Nephron progenitor cell (in vitro differentiated cells): ENCODE measurements at regions not wholly inside any gene's neighbourhood (a gene's known extent, or its start where the extent isn't known, plus 50 kb on each side); places are given as distances from the start of the nearest gene placed in this dataset.
A peak's percentile ranks its signal among the peaks of the same experiment; 100 is the strongest.

ENCODE experiments used
- DNase-seq: peaks from one replicate; pipeline ENCODE4 v3.0.0; 2021
- H3K27ac Mint-ChIP-seq: 2 replicates; pipeline ENCODE4 v1.8.0; 2021; ENCODE audit warnings: mild to moderate bottlenecking, moderate library complexity, mixed read lengths
- H3K27me3 Mint-ChIP-seq: 2 replicates; pipeline ENCODE4 v1.8.0; 2021; ENCODE audit warnings: mild to moderate bottlenecking, low read depth, mixed read lengths; ENCODE audit not compliant: poor library complexity
- H3K36me3 Mint-ChIP-seq: 2 replicates; pipeline ENCODE4 v1.8.0; 2021; ENCODE audit warnings: low read depth, mixed read lengths
- H3K4me1 Mint-ChIP-seq: 2 replicates; pipeline ENCODE4 v1.8.0; 2021; ENCODE audit warnings: mixed read lengths
- H3K4me3 Mint-ChIP-seq: 2 replicates; pipeline ENCODE4 v1.8.0; 2021; ENCODE audit warnings: mild to moderate bottlenecking, moderate library complexity, mixed read lengths
- H3K9me3 Mint-ChIP-seq: 2 replicates; pipeline ENCODE4 v1.8.0; 2021; ENCODE audit warnings: mild to moderate bottlenecking, moderate library complexity, mixed read lengths
- CTCF ChIP-seq: fragments of 200-600 bp; sonication (generic); IDR thresholded peaks from 2 replicates; pipeline ENCODE4 v1.5.0; 2021; ENCODE audit warnings: antibody characterized with exemption

- Mint-ChIP-seq H3K36me3 (no peaks in the 10 kb centered on the region), H3K27me3 (no peaks in the 10 kb centered on the region), H3K4me1 (no peaks in the 10 kb centered on the region), H3K4me3 (no peak overlapping the region), H3K27ac (peak overlapping the region; percentile 59), H3K9me3 (no peaks in the 10 kb centered on the region)
- no peak for TF ChIP-seq CTCF
- no peak for DNase-seq
Observed at GRCh38 chr2:144894612-144895599, 375.0 kb upstream of the ZEB2 start.

GRCh38 chr2:144893464-144893863 is 373.5 kb upstream of the ZEB2 start:
- no peak for DNase-seq
- no peak overlapping the region for H3K27ac Mint-ChIP-seq
- H3K4me1 Mint-ChIP-seq = no peaks in the 10 kb centered on the region
- no peaks in the 10 kb centered on the region for H3K9me3 Mint-ChIP-seq
- H3K4me3 Mint-ChIP-seq = no peak overlapping the region
- TF ChIP-seq CTCF = no peak
- H3K27me3 Mint-ChIP-seq = no peaks in the 10 kb centered on the region
- H3K36me3 Mint-ChIP-seq = no peaks in the 10 kb centered on the region

GRCh38 chr2:144890828-144891227 is 370.9 kb upstream of the ZEB2 start:
- no peak for DNase-seq
- H3K36me3 Mint-ChIP-seq = no peaks in the 10 kb centered on the region
- H3K4me1 Mint-ChIP-seq = no peaks in the 10 kb centered on the region
- no peak overlapping the region for H3K27ac Mint-ChIP-seq
- H3K27me3 Mint-ChIP-seq = no peaks in the 10 kb centered on the region
- H3K9me3 Mint-ChIP-seq = no peaks in the 10 kb centered on the region
- no peak overlapping the region for H3K4me3 Mint-ChIP-seq
- peak; percentile 10 for TF ChIP-seq CTCF

GRCh38 chr2:144889348-144889747 is 369.4 kb upstream of the ZEB2 start:
- Mint-ChIP-seq H3K9me3 (no peaks in the 10 kb centered on the region), H3K27ac (no peak overlapping the region), H3K4me1 (no peaks in the 10 kb centered on the region), H3K36me3 (no peaks in the 10 kb centered on the region), H3K4me3 (no peak overlapping the region), H3K27me3 (no peaks in the 10 kb centered on the region)
- no peak for TF ChIP-seq CTCF
- no peak for DNase-seq

GRCh38 chr2:144886862-144887261 is 366.9 kb upstream of the ZEB2 start:
- H3K36me3 Mint-ChIP-seq = no peaks in the 10 kb centered on the region
- no peaks in the 10 kb centered on the region for H3K27me3 Mint-ChIP-seq
- H3K4me1 Mint-ChIP-seq = no peaks in the 10 kb centered on the region
- no peak overlapping the region for H3K4me3 Mint-ChIP-seq
- H3K27ac Mint-ChIP-seq = no peak overlapping the region
- TF ChIP-seq CTCF = no peak
- no peak for DNase-seq
- peaks cover 7% of the 10 kb centered on the region for H3K9me3 Mint-ChIP-seq

GRCh38 chr2:144877893-144878292 is 358.0 kb upstream of the ZEB2 start:
- no peak for DNase-seq
- no peak overlapping the region for H3K27ac Mint-ChIP-seq
- no peak for TF ChIP-seq CTCF
- H3K4me1 Mint-ChIP-seq = no peaks in the 10 kb centered on the region
- no peak overlapping the region for H3K4me3 Mint-ChIP-seq
- no peaks in the 10 kb centered on the region for H3K36me3 Mint-ChIP-seq
- H3K9me3 Mint-ChIP-seq = peaks cover 11% of the 10 kb centered on the region
- H3K27me3 Mint-ChIP-seq = peaks cover 4% of the 10 kb centered on the region
